ENCODE measurements at regions not wholly inside any gene's neighbourhood (a gene's known extent, or its start where the extent isn't known, plus 50 kb on each side); places are given as distances from the start of the nearest gene placed in this dataset.
A peak's percentile ranks its signal among the peaks of the same experiment; 100 is the strongest.

GRCh38 chr18:73316513-73316912 lies 448.7 kb upstream of the NETO1 start:
- no peak for DNase-seq (ENCODE audit: low spot score)

- no peak for DNase-seq (ENCODE audit: low spot score)
Measured at GRCh38 chr18:73315381-73315780, 447.6 kb upstream of the NETO1 start.

GRCh38 chr18:73313476-73313875 lies 445.7 kb upstream of the NETO1 start:
- no peak for DNase-seq (ENCODE audit: low spot score)

GRCh38 chr18:73296686-73297085 lies 428.9 kb upstream of the NETO1 start:
- no peak for DNase-seq (ENCODE audit: low spot score)

DNA sequence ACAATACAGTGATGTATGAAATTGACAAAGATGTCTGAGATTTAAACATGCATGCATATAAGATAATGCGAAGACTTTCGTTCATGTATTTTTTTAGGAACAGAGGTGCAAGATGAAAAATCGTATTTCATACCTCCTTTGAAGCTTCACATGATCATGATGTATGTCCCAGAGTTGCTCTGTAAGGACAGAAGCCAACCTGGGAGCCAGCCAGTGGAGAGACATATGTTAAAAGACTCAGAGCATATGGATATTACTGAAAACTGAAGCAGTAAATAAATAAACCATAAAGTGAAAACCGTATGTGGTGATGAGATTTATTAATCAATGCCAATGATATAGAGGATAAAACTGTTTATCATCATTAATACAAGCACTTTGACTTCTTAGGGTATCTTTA lies 424.4 kb upstream of the NETO1 start:
- no peak for DNase-seq (ENCODE audit: low spot score)

GRCh38 chr18:73288813-73289212 lies 421.0 kb upstream of the NETO1 start:
- DNase-seq (ENCODE audit: low spot score), result no peak

GRCh38 chr18:73286584-73286983 lies 418.8 kb upstream of the NETO1 start:
- no peak for DNase-seq (ENCODE audit: low spot score)

GRCh38 chr18:73283788-73284187 lies 416.0 kb upstream of the NETO1 start:
- no peak for DNase-seq (ENCODE audit: low spot score)

- no peak for DNase-seq (ENCODE audit: low spot score)
Measured at GRCh38 chr18:73283032-73283431, 415.2 kb upstream of the NETO1 start.

- peak; percentile 9 for DNase-seq (ENCODE audit: low spot score)
Measured at GRCh38 chr18:73279498-73279897, 411.7 kb upstream of the NETO1 start.

DNA sequence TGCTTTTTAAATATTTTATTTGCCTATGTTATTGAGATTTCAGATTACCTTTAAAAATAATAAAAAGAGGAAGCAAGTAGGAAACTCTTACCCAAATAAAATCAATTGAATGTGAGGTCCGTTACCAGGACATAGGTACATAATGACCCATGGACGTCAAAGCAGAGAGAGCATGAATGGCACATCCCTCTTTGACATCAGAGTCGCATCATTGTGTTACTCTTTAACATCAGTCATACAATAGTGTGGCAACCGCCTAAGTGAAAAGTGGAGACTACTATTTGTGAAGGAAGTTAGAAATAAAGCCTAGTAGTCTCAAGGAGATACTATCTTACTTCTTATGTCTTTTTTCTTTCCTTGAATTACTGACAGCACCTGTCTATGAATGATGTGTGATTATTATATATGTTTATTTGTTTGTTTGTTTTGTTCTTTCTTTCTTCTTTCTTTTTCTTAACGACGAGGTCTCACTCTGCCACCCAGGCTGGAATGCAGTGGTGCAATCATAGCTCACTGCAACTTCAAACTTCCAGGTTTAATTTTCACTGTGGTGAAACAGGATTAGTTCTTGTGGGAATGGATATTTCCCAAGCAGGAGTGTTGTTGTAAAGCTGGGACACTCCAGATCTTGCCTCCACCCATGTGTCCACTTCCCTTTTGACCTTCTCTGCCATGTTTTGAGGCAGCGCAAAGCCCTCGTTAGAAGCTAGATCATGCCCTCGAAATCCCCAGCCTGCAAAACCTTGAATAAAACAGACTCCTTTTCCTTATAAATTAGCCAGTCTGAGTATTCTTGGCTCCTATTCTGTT lies 407.2 kb upstream of the NETO1 start:
- no peak for DNase-seq (ENCODE audit: low spot score)

DNA sequence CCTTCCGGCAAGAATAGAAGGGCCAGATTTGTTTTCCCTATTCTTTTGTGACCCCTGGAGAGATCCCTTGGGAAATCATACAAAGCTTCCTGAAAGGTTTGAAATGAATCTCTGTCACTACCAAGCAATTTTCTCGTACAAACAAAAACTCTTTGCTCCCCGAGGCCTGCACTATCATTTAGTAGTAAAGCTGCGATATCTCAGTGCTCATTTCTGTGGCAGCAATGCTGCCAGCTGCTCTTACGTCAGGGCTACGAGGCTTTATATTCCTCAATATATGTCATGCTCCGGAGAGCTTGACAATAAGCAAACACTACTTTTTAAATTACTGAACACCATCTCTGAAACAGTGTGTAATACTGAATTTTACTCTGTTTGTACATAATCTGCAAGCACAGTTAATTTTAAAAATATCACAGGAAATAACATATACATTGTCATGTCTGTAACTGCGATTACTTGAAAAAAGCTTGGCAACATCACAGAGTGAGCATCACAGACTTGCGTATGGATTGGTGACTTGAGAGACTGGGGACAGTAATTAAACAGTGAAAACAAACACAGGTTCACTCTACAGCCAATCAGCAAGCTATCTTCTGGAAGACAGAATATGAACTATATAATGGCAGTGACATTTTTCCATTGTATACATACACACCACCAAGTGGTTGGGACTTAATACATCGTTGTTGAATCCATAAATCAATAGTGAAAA lies 403.3 kb upstream of the NETO1 start:
- DNase-seq (ENCODE audit: low spot score), result no peak

DNA sequence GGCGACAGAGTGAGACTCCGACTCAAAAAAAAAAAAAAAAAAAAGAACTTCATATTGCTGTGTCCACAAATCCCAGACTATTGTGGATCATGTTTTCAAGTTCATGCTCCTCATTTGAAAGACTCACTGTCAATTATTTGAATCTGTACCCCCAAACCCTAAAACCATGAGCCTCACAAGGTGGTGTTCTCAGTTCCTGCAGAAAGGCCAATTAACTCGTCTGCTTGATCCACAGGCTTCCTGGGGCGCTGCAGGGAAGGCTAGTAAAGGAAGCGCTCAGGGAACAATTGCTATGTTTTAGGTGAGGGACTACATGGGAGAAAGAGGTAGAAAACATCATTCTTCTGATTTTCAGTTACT lies 396.8 kb upstream of the NETO1 start:
- DNase-seq (ENCODE audit: low spot score), result no peak

- DNase-seq (ENCODE audit: low spot score), result no peak
Measured at GRCh38 chr18:73261923-73262322, 394.1 kb upstream of the NETO1 start.

- no peak for DNase-seq (ENCODE audit: low spot score)
Measured at GRCh38 chr18:73261243-73261642, 393.5 kb upstream of the NETO1 start.

GRCh38 chr18:73258375-73259087 lies 390.7 kb upstream of the NETO1 start:
- DNase-seq (ENCODE audit: low spot score), result no peak

- DNase-seq (ENCODE audit: low spot score), result no peak
Measured at GRCh38 chr18:73254564-73254963, 386.8 kb upstream of the NETO1 start.

- no peak for DNase-seq (ENCODE audit: low spot score)
Measured at GRCh38 chr18:73249030-73249429, 381.2 kb upstream of the NETO1 start.

DNA sequence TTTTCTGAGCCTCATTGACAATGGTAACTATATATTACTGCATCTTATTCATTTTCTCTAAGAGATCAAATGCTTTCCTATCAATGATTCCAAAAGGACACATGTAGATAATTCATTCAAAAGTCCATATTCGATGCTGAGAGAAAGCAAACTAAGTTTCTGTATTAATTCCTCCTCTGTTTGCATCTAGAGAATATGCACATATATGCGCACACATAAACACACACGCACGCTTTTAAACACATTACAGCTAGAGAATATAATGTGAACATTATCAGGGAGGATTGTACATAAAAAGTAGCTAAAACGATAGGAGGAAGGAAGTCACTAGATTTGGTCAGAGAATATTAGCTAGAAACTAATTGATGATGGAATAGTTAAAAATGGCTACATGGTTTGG lies 379.0 kb upstream of the NETO1 start:
- no peak for DNase-seq (ENCODE audit: low spot score)

- DNase-seq (ENCODE audit: low spot score), result no peak
Measured at GRCh38 chr18:73245345-73245744, 377.6 kb upstream of the NETO1 start.

GRCh38 chr18:73244401-73244800 lies 376.6 kb upstream of the NETO1 start:
- no peak for DNase-seq (ENCODE audit: low spot score)

DNA sequence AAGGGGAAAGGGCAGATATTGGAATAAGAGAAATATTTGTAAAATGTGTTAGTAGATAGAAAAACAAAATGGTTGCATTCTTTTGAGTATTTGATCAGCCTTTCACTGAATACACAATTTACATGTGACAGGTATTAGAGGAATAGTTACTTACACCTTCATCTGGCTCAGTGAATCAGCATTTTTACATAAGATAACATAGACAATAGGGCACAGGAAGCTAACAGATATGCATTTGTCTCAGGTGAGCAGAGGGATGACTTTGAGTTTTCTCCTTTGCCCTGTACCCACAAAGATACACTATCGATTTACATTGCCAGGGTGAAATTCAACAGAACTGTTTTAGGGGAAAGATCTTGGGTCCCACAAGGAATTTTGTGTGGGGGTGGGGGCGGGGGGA lies 373.1 kb upstream of the NETO1 start:
- DNase-seq (ENCODE audit: low spot score), result no peak

DNA sequence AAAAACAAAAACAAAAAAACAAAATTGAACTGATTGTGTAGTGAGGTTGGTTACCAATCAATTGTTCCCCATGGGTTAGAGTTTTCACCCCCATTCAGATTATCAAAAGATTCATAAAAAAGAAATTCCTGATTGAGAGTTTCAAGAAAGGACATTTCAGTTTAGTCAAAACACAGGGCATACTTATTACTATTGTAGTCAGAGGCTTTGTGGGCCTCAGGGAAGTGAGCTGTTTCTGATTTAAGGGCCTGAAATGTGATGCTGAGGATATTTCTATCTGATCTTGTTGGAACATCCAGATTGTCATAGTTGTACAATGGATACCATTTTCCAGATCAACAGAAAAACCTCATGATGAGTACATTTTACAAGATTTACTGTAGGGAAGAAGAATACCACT lies 368.1 kb upstream of the NETO1 start:
- DNase-seq (ENCODE audit: low spot score), result no peak

Measured in Ammon's horn (tissue), 1 donor.